C4-2B (cell line): ENCODE measurements at regions not wholly inside any gene's neighbourhood (a gene's known extent, or its start where the extent isn't known, plus 50 kb on each side); places are given as distances from the start of the nearest gene placed in this dataset.

Experiments
- H3K27ac ChIP-seq: fragments of 450-650 bp; 2 replicates; pipeline ENCODE4 v1.5.1; 2017
- ZFX ChIP-seq: fragments of 450-650 bp; IDR thresholded peaks from 2 replicates; pipeline ENCODE4 v1.6.1; 2017
- TF ChIP-seq, protein P1 (sequence below): fragments of 450-650 bp; conservative IDR thresholded peaks from 2 replicates; pipeline ENCODE4 v1.5.1; 2017; ENCODE audit warnings: mild to moderate bottlenecking

- TF ChIP-seq, protein P1, sequence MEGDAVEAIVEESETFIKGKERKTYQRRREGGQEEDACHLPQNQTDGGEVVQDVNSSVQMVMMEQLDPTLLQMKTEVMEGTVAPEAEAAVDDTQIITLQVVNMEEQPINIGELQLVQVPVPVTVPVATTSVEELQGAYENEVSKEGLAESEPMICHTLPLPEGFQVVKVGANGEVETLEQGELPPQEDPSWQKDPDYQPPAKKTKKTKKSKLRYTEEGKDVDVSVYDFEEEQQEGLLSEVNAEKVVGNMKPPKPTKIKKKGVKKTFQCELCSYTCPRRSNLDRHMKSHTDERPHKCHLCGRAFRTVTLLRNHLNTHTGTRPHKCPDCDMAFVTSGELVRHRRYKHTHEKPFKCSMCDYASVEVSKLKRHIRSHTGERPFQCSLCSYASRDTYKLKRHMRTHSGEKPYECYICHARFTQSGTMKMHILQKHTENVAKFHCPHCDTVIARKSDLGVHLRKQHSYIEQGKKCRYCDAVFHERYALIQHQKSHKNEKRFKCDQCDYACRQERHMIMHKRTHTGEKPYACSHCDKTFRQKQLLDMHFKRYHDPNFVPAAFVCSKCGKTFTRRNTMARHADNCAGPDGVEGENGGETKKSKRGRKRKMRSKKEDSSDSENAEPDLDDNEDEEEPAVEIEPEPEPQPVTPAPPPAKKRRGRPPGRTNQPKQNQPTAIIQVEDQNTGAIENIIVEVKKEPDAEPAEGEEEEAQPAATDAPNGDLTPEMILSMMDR, result 0 out of 2 replicates have a peak, but pooled peaks have one; percentile 6
- no peak for TF ChIP-seq ZFX
- H3K27ac ChIP-seq, result no peak overlapping the region
Measured at GRCh38 chr11:38191101-38191500, 1593.1 kb upstream of the RAG2 start.

- no peak for TF ChIP-seq ZFX
- no peak overlapping the region for H3K27ac ChIP-seq
Measured at GRCh38 chr11:38182126-38182866, 1584.3 kb upstream of the RAG2 start.

- no peak for TF ChIP-seq ZFX
- TF ChIP-seq, protein P1, result no peak
- no peak overlapping the region for H3K27ac ChIP-seq
Measured at GRCh38 chr11:38176686-38177322, 1578.8 kb upstream of the RAG2 start.

GRCh38 chr11:38173676-38174075 lies 1575.6 kb upstream of the RAG2 start:
- no peak for TF ChIP-seq ZFX
- TF ChIP-seq, protein P1, result no peak
- no peak overlapping the region for H3K27ac ChIP-seq

GRCh38 chr11:38169286-38169685 lies 1571.2 kb upstream of the RAG2 start:
- no peak overlapping the region for H3K27ac ChIP-seq
- TF ChIP-seq ZFX, result no peak
- TF ChIP-seq, protein P1, result no peak

DNA sequence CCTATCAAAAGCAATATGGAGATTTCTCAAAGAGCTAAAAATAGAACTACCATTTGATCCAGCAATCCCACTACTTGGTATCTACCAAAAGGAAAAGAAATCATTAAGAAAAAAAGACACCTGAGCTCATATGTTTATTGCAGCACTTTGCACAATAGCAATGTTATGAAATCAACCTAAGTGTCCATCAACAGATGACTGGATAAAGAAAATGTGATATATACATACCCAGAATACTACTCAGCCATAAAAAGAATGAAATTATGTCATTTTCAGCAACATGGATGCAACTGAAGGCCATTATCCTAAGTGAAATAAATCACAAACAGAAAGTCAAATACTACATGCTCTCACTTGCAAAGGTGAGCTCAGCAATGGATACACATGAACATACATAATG lies 1565.5 kb upstream of the RAG2 start:
- no peak overlapping the region for H3K27ac ChIP-seq
- no peak for TF ChIP-seq ZFX
- TF ChIP-seq, protein P1, result no peak

- H3K27ac ChIP-seq, result no peak overlapping the region
- TF ChIP-seq ZFX, result no peak
- TF ChIP-seq, protein P1, result no peak
Measured at GRCh38 chr11:38160433-38160832, 1562.4 kb upstream of the RAG2 start.
